HG03520 (cell line): ENCODE measurements at regions not wholly inside any gene's neighbourhood (a gene's known extent, or its start where the extent isn't known, plus 50 kb on each side); places are given as distances from the start of the nearest gene placed in this dataset.

ENCODE experiments used
- ATAC-seq: cut with Tn5 transposase; IDR thresholded peaks from one replicate; pipeline ENCODE4 v1.9.1; 2021; ENCODE audit warnings: mild to moderate bottlenecking, moderate library complexity; ENCODE audit not compliant: unreplicated experiment

- no peak for ATAC-seq
Measured at GRCh38 chr5:68352166-68352565, 136.6 kb downstream of the PIK3R1 start.

GRCh38 chr5:68353605-68354004 lies 138.0 kb downstream of the PIK3R1 start:
- ATAC-seq, result no peak

- ATAC-seq, result no peak
Measured at GRCh38 chr5:68354315-68354714, 138.8 kb downstream of the PIK3R1 start.

GRCh38 chr5:68356216-68356615 lies 140.7 kb downstream of the PIK3R1 start:
- no peak for ATAC-seq

GRCh38 chr5:68356623-68357022 lies 141.1 kb downstream of the PIK3R1 start:
- no peak for ATAC-seq

- no peak for ATAC-seq
Measured at GRCh38 chr5:68359699-68360098, 144.1 kb downstream of the PIK3R1 start.

GRCh38 chr5:68362331-68362730 lies 146.8 kb downstream of the PIK3R1 start:
- ATAC-seq, result no peak

- no peak for ATAC-seq
Measured at GRCh38 chr5:68365889-68366288, 150.3 kb downstream of the PIK3R1 start.

GRCh38 chr5:68367287-68367686 lies 151.7 kb downstream of the PIK3R1 start:
- no peak for ATAC-seq

GRCh38 chr5:68367717-68368116 lies 152.2 kb downstream of the PIK3R1 start:
- ATAC-seq, result no peak

GRCh38 chr5:68368311-68369022 lies 152.9 kb downstream of the PIK3R1 start:
- no peak for ATAC-seq

- ATAC-seq, result no peak
Measured at GRCh38 chr5:68369023-68369359, 153.4 kb downstream of the PIK3R1 start.

GRCh38 chr5:68369457-68370125 lies 154.0 kb downstream of the PIK3R1 start:
- ATAC-seq, result peak; percentile 72

GRCh38 chr5:68370196-68370595 lies 154.6 kb downstream of the PIK3R1 start:
- ATAC-seq, result no peak

GRCh38 chr5:68371607-68372006 lies 156.1 kb downstream of the PIK3R1 start:
- ATAC-seq, result no peak

GRCh38 chr5:68372161-68372560 lies 156.6 kb downstream of the PIK3R1 start:
- no peak for ATAC-seq

GRCh38 chr5:68373050-68373449 lies 157.5 kb downstream of the PIK3R1 start:
- no peak for ATAC-seq

GRCh38 chr5:68374796-68375518 lies 159.4 kb downstream of the PIK3R1 start:
- ATAC-seq, result no peak

GRCh38 chr5:68375540-68375939 lies 160.0 kb downstream of the PIK3R1 start:
- no peak for ATAC-seq

- ATAC-seq, result no peak
Measured at GRCh38 chr5:68376935-68377334, 161.4 kb downstream of the PIK3R1 start.

GRCh38 chr5:68377733-68378132 lies 162.2 kb downstream of the PIK3R1 start:
- ATAC-seq, result no peak

- peak; percentile 84 for ATAC-seq
Measured at GRCh38 chr5:68378204-68378820, 162.8 kb downstream of the PIK3R1 start.
